Activated CD8-positive, alpha-beta memory T cell treated with anti-CD3 and anti-CD28 coated beads for 36 hours (primary cell): ENCODE measurements at regions not wholly inside any gene's neighbourhood (a gene's known extent, or its start where the extent isn't known, plus 50 kb on each side); places are given as distances from the start of the nearest gene placed in this dataset.

Source experiments
- CTCF ChIA-PET: fragments of 350-600 bp; sonication (Branson Sonifier 250); formaldehyde crosslinking; loops from one replicate; lab custom pipeline; 2021; ENCODE audit warnings: antibody characterized with exemption; lab: Charles Lee
- POLR2A ChIA-PET: fragments of 350-600 bp; sonication (Branson Sonifier 250); formaldehyde crosslinking; loops from one replicate; lab custom pipeline; 2021; ENCODE audit warnings: antibody characterized with exemption; lab: Charles Lee

DNA sequence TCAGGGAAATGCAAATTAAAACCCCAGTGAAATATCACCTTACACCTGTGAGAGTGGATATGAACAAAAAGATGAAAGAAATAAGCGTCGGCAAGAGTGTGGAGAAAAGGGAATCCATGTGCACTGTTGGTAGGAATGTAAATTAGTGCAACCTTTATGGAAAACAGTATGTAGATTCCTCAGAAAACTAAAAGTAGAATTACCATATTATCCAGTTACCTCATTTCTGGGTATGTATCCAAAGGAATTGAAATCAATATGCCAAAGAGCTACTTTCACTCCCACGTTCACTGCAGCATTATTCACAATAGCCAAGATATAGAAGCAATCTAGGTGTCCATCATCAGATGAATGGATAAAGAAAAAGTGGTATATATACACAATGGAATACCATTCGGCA is 246.0 kb upstream of the ARHGAP20 start:
- CTCF ChIA-PET = no interaction called here
- POLR2A ChIA-PET = no interaction called here

GRCh38 chr11:110955776-110956175 is 243.5 kb upstream of the ARHGAP20 start:
- ChIA-PET CTCF (no interaction called here), POLR2A (no interaction called here)

GRCh38 chr11:110951950-110952503 is 239.8 kb upstream of the ARHGAP20 start:
- ChIA-PET POLR2A (no interaction called here), CTCF (no interaction called here)

DNA sequence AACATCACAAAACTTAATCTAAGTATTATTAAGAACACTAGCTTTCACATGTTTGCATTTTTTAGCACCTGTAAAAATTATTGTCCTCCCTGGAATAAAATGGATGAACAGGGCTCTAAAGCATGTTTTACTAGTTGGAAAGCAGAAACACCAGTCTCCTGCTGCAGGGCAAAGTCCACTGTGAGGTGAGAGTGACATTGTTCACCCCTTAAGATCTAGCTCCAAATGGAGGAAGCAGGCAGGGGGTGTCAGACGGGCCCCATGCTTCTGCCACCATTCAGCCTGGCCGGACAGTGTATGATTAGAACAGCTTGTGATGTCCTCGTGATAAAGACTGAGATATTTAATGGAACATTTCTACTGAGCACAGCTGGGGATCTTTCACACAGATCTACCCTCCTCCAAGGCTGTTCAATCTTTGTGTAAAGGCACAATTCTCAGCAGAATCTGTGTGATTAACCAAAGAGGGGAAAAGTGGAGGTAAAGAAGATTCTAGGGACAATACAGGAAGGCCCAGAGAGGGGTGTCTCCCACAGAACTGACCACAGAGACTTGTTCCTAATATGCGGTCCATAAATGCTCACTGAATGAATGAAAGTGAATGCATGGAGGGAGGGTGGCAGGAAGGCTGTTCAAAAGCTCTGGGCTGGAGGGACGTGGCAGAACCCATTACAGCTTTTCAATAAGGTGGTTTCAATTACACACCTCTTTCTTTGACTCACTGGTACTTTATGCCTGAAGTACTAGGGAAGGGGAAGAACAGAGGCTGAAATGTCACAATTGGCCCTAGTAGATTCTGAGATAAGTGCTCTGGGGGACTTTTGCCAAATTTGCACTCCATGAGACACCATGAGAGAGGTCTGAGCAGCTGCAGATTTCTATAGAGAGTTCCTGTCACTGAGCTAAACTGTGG is 239.1 kb upstream of the ARHGAP20 start:
- POLR2A ChIA-PET = no interaction called here
- CTCF ChIA-PET = no interaction called here

GRCh38 chr11:110948112-110948511 is 235.9 kb upstream of the ARHGAP20 start:
- POLR2A ChIA-PET = no interaction called here
- CTCF ChIA-PET = no interaction called here

- CTCF ChIA-PET = no interaction called here
These were observed 234.9 kb upstream of the ARHGAP20 start for GRCh38 chr11:110947096-110947495.

GRCh38 chr11:110939471-110939870 is 227.2 kb upstream of the ARHGAP20 start:
- CTCF ChIA-PET = no interaction called here
- POLR2A ChIA-PET = no interaction called here

More at GRCh38 chr11:110947096-110947495, 234.9 kb upstream of the ARHGAP20 start:
- POLR2A ChIA-PET = no interaction called here

- CTCF ChIA-PET = no interaction called here
- POLR2A ChIA-PET = no interaction called here
These were observed 222.9 kb upstream of the ARHGAP20 start for GRCh38 chr11:110935018-110935640.

GRCh38 chr11:110929129-110929528 is 216.9 kb upstream of the ARHGAP20 start:
- POLR2A ChIA-PET = no interaction called here
- CTCF ChIA-PET = no interaction called here

- POLR2A ChIA-PET = no interaction called here
- CTCF ChIA-PET = no interaction called here
These were observed 216.2 kb upstream of the ARHGAP20 start for GRCh38 chr11:110928391-110928790.

DNA sequence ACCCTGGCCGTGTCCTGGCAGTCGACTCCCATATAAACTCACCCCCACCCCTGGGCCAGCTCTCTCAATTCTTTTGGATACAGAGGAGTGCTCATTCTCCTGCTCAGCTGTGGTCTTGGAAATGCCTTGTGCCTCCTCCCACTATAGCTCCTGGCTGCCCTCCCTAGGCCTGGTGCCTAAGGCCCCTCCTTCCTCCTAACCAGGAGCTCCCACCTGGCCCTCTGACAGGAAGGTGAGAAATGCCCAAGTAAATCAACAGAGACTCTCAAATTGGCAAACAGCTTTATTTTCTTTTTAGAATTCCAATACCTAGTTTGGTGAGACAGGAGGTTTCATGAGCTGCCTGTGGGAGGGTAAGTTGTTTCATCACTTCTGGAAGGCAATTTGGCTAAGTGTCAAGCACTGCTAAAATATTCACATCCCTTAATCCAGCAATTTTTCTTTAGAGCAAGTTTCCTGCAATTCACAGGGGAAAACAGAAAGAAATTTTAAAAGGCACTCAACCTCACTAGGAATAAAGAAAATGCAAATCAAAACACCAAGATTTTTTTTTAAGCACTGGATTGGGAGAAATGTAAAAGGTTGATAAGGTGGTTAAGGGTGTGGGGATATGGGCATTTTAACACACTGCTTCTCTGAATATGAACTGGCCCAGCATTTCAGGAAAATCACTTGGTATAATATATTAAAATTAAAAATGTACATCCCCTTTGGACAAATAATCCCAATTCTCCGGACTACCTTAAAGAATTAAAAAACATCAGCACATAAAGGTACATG is 209.7 kb upstream of the ARHGAP20 start:
- CTCF ChIA-PET = no interaction called here
- POLR2A ChIA-PET = no interaction called here

- CTCF ChIA-PET = no interaction called here
These were observed 207.1 kb upstream of the ARHGAP20 start for GRCh38 chr11:110919241-110919922.

DNA sequence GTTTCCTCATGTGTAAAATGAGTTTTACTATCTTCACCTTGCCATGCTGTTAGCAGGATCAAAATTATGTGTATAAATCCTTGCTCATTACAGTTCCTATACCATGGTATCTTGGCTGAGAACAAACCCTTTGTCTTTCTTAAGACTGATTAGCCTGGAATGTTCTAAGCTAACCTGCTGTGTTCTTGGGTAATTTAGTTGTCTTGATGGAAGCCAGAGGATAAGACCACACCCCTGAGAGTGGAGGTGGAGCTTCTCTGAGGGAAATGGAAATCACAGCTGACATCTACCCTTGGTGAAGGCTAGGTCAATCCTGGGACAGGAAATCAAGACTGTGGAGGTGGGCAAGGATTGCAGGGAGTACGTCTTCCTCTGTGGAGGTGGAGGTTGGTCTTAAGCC is 206.1 kb upstream of the ARHGAP20 start:
- ChIA-PET POLR2A (no interaction called here), CTCF (no interaction called here)

More at GRCh38 chr11:110919241-110919922, 207.1 kb upstream of the ARHGAP20 start:
- POLR2A ChIA-PET = no interaction called here

- POLR2A ChIA-PET = no interaction called here
These were observed 200.2 kb upstream of the ARHGAP20 start for GRCh38 chr11:110912437-110912836.

GRCh38 chr11:110910384-110910783 is 198.1 kb upstream of the ARHGAP20 start:
- CTCF ChIA-PET = no interaction called here
- POLR2A ChIA-PET = no interaction called here

More at GRCh38 chr11:110912437-110912836, 200.2 kb upstream of the ARHGAP20 start:
- CTCF ChIA-PET = no interaction called here

DNA sequence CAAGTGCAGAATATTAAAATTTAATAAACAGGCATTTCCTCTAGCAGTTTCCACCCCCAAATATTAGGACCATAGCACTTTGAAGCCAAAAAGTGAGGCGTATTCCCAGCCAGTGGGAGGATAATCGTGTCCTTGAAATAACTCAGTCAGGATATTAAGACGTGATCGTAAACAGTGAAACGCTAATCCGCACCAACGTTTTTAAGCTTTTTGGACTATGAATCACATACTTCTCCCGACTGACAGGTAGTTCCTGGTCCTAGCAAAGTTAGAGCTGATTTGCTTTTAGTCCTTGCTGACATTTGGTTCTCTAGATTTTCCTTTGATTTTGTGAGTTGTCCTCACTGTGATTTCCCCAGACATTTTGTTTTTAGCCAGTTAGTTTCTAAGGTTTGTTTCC is 197.1 kb upstream of the ARHGAP20 start:
- ChIA-PET POLR2A (no interaction called here), CTCF (no interaction called here)

- CTCF ChIA-PET = no interaction called here
- POLR2A ChIA-PET = no interaction called here
These were observed 196.3 kb upstream of the ARHGAP20 start for GRCh38 chr11:110908401-110909105.

DNA sequence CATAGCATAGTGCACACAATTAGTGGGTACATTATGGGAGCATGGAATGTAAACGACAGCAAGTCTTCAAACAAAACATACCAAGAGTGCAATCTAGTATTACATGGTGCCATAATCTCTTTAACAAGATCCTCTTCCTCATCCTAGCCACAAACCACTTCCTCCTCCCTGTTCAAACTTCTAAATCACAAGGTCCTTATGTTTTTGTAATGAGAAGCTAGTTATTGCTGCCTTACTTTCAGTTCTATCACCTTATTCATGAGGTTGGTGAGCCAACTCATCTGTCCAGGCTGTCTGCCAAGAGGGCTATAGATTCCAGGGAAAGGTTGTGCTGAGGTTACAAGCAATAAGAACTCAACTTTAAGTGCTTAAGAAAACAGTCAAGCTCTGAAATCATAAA is 195.4 kb upstream of the ARHGAP20 start:
- ChIA-PET CTCF (no interaction called here), POLR2A (no interaction called here)

GRCh38 chr11:110903830-110904229 is 191.6 kb upstream of the ARHGAP20 start:
- ChIA-PET POLR2A (no interaction called here), CTCF (no interaction called here)
